NCI-H1105 treated with DMSO at 0.1 percent for 48 hours (cell line): ENCODE measurements at regions not wholly inside any gene's neighbourhood (a gene's known extent, or its start where the extent isn't known, plus 50 kb on each side); places are given as distances from the start of the nearest gene placed in this dataset.

Source experiments
- DNase-seq: peaks from one replicate; lab custom pipeline; 2025; lab: John Stamatoyannopoulos, UW

- no peak for DNase-seq
These were observed 1286.1 kb downstream of the BRD1 start for GRCh38 chr22:48541401-48542098.

- DNase-seq, result no peak
These were observed 1288.4 kb downstream of the BRD1 start for GRCh38 chr22:48539261-48539660.

- no peak for DNase-seq
These were observed 1289.3 kb downstream of the BRD1 start for GRCh38 chr22:48538291-48538820.

- no peak for DNase-seq
These were observed 1290.4 kb downstream of the BRD1 start for GRCh38 chr22:48537343-48537680.

GRCh38 chr22:48536541-48537342 is 1290.9 kb downstream of the BRD1 start:
- DNase-seq, result no peak

- no peak for DNase-seq
These were observed 1291.7 kb downstream of the BRD1 start for GRCh38 chr22:48535868-48536540.

GRCh38 chr22:48534395-48534958 is 1293.2 kb downstream of the BRD1 start:
- DNase-seq, result no peak

- DNase-seq, result no peak
These were observed 1294.7 kb downstream of the BRD1 start for GRCh38 chr22:48532986-48533385.

GRCh38 chr22:48531761-48532435 is 1295.8 kb downstream of the BRD1 start:
- DNase-seq, result no peak

- no peak for DNase-seq
These were observed 1296.6 kb downstream of the BRD1 start for GRCh38 chr22:48531108-48531507.

- DNase-seq, result no peak
These were observed 1297.0 kb downstream of the BRD1 start for GRCh38 chr22:48530666-48531065.

- peak; percentile 44 for DNase-seq
These were observed 1299.3 kb downstream of the BRD1 start for GRCh38 chr22:48528221-48528915.

- no peak for DNase-seq
These were observed 1303.9 kb downstream of the BRD1 start for GRCh38 chr22:48523761-48524160.

GRCh38 chr22:48523091-48523490 is 1304.6 kb downstream of the BRD1 start:
- DNase-seq, result no peak

- no peak for DNase-seq
These were observed 1305.4 kb downstream of the BRD1 start for GRCh38 chr22:48522271-48522670.

GRCh38 chr22:48520884-48521588 is 1306.6 kb downstream of the BRD1 start:
- no peak for DNase-seq

- no peak for DNase-seq
These were observed 1307.5 kb downstream of the BRD1 start for GRCh38 chr22:48520207-48520606.

- no peak for DNase-seq
These were observed 1310.3 kb downstream of the BRD1 start for GRCh38 chr22:48517039-48518030.

GRCh38 chr22:48516571-48516970 is 1311.1 kb downstream of the BRD1 start:
- DNase-seq, result no peak
